K562 (cell line): ENCODE measurements at regions not wholly inside any gene's neighbourhood (a gene's known extent, or its start where the extent isn't known, plus 50 kb on each side); places are given as distances from the start of the nearest gene placed in this dataset.

Experiments
- ATAC-seq: fragments of 200-7000 bp; cut with Tn5 transposase; 3 replicates; pipeline ENCODE4 v1.9.1; 2020; ENCODE audit warnings: moderate library complexity
- BruUV-seq: library from RNA; stranded (reverse); fragments of 400-500 nt; replicated peaks from 2 replicates; lab custom pipeline; 2021; lab: Mats Ljungman, UMichigan
- CTCF ChIA-PET: fragments of 300-600 bp; formaldehyde crosslinking; extraction: SDS; loops from one replicate; lab custom pipeline; 2021; ENCODE audit warnings: low intra/inter-chr PET ratio; lab: Yijun Ruan, JAX
- POLR2A ChIA-PET: fragments of 300-600, 350-650 bp; sonication (Branson Sonifier 250); formaldehyde crosslinking; extraction: SDS; loops from one replicate; lab custom pipeline; 2021; ENCODE audit warnings: antibody characterized with exemption, inconsistent platforms; lab: Yijun Ruan, JAX
- DNase-seq, 4 experiments: peaks; one replicate each; pipeline versions ENCODE4 v3.0.0 to v3.0.0-alpha.2; 2011 to 2018; ENCODE audit warnings: low spot score in 3 of 4, mixed read lengths in 3 of 4; ENCODE audit errors: extremely low read depth in 1 of 4
- FAIRE-seq: peaks from 2 replicates; lab custom pipeline; 2011; peaks lifted over from hg19 to GRCh38; lab: Jason Lieb, UNC
- H2AFZ ChIP-seq: 2 replicates; pipeline ENCODE4 v1.6.0; 2011; ENCODE audit warnings: low read depth, low read length, control low read depth, inconsistent platforms
- H3K27ac ChIP-seq: fragments of 200-600 bp; 3 replicates; pipeline ENCODE4 v1.8.0; 2011; ENCODE audit warnings: low read depth, mild to moderate bottlenecking, control low read depth, inconsistent platforms, low read length, moderate library complexity, mixed read lengths; ENCODE audit errors: extremely low read depth
- H3K27me3 ChIP-seq, 2 experiments: fragments of 300-600 bp in 1 of 2; 2 replicates in 1 of 2; 3 replicates in 1 of 2; pipeline versions ENCODE4 v1.6.0 to v1.8.0; 2011; ENCODE audit warnings: inconsistent platforms in 2 of 2, low read length in 2 of 2, mild to moderate bottlenecking in 1 of 2, mixed read lengths in 1 of 2, moderate library complexity in 1 of 2; ENCODE audit not compliant: control insufficient read depth in 2 of 2, insufficient read depth in 2 of 2
- H3K36me3 ChIP-seq: fragments of 300-600 bp; 3 replicates; pipeline ENCODE4 v1.8.0; 2011; ENCODE audit warnings: mild to moderate bottlenecking, low read length, inconsistent platforms; ENCODE audit not compliant: control insufficient read depth, insufficient read depth
- H3K4me1 ChIP-seq, 2 experiments: fragments of 200-600 bp in 1 of 2; replicated peaks in 1 of 2; 2 replicates in 1 of 2; 3 replicates in 1 of 2; pipeline versions ENCODE4 v1.5.1 to v1.8.0; 2011; ENCODE audit warnings: inconsistent platforms in 2 of 2, low read length in 2 of 2, mild to moderate bottlenecking in 1 of 2, mixed read lengths in 1 of 2, moderate library complexity in 1 of 2; ENCODE audit not compliant: control insufficient read depth in 2 of 2, insufficient read depth in 2 of 2
- H3K4me2 ChIP-seq: 2 replicates; pipeline ENCODE4 v1.6.1; 2011; ENCODE audit warnings: low read length, control low read depth, inconsistent platforms, mixed read lengths; ENCODE audit not compliant: insufficient read depth
- H3K4me3 ChIP-seq: fragments of 200-600 bp; sonication (generic), shearing (Covaris generic); 2 replicates; pipeline ENCODE4 v1.5.1; 2016; ENCODE audit warnings: control low read depth, inconsistent platforms
- H3K79me2 ChIP-seq: fragments of 200-600 bp; 3 replicates; pipeline ENCODE4 v1.8.0; 2011; ENCODE audit warnings: low read length, inconsistent platforms; ENCODE audit not compliant: control insufficient read depth, insufficient read depth
- H3K9ac ChIP-seq, 2 experiments: 2 replicates each; pipeline versions ENCODE4 v1.6.0 to v1.6.1; 2011; ENCODE audit warnings: low read depth in 2 of 2, low read length in 2 of 2, control low read depth in 1 of 2, inconsistent platforms in 1 of 2, mild to moderate bottlenecking in 1 of 2, mixed read lengths in 1 of 2; ENCODE audit not compliant: insufficient read depth in 1 of 2
- H3K9me1 ChIP-seq: one replicate; pipeline ENCODE4 v1.6.0; 2011; ENCODE audit warnings: inconsistent platforms, mild to moderate bottlenecking, low read length, moderate library complexity; ENCODE audit not compliant: control insufficient read depth, insufficient read depth
- H3K9me3 ChIP-seq: replicated peaks from 2 replicates; pipeline ENCODE4 v1.5.1; 2011; ENCODE audit warnings: low read depth, low read length, inconsistent platforms; ENCODE audit not compliant: control insufficient read depth, insufficient read depth
- H4K20me1 ChIP-seq: replicated peaks from 2 replicates; pipeline ENCODE4 v1.6.1; 2011; ENCODE audit warnings: low read length, inconsistent platforms, mixed read lengths; ENCODE audit not compliant: control insufficient read depth, insufficient read depth
- CBX1 ChIP-seq: sonication (generic); IDR thresholded peaks from 2 replicates; pipeline ENCODE4 v1.6.1; 2016; ENCODE audit warnings: antibody characterized with exemption, low read depth, mild to moderate bottlenecking
- CHCHD3 ChIP-seq: fragments of 250-450 bp; sonication (Bioruptor Pico); IDR thresholded peaks from 2 replicates; pipeline ENCODE4 v2.1.2; 2022; ENCODE audit warnings: mild to moderate bottlenecking
- E2F3 ChIP-seq: fragments of 250-450 bp; sonication (Bioruptor Pico); IDR thresholded peaks from 2 replicates; pipeline ENCODE4 v1.4.0; 2020; ENCODE audit warnings: mild to moderate bottlenecking
- NFXL1 ChIP-seq: fragments of 450-650 bp; formaldehyde crosslinking; IDR thresholded peaks from 2 replicates; pipeline ENCODE4 v1.4.0; 2021; ENCODE audit warnings: mild to moderate bottlenecking
- SETDB1 ChIP-seq: IDR thresholded peaks from one replicate; pipeline ENCODE4 v1.6.1; 2012; ENCODE audit warnings: low read length, control low read depth, inconsistent platforms
- SMARCB1 ChIP-seq: IDR thresholded peaks from 2 replicates; pipeline ENCODE4 v1.6.1; 2011; ENCODE audit warnings: improper control_type of control experiment, low read depth; ENCODE audit not compliant: insufficient read length
- TOE1 ChIP-seq, 2 experiments: fragments of 450-650 bp in 1 of 2; sonication (generic) in 1 of 2; formaldehyde crosslinking in 1 of 2; IDR thresholded peaks; 2 replicates each; pipeline versions ENCODE4 v1.7.1 to v1.8.0; 2016 to 2022; ENCODE audit warnings: borderline replicate concordance in 2 of 2, mild to moderate bottlenecking in 2 of 2, antibody characterized with exemption in 1 of 2, inconsistent platforms in 1 of 2, low read depth in 1 of 2, missing genetic modification reagents in 1 of 2, moderate library complexity in 1 of 2
- ZNF354B ChIP-seq: fragments of 250-450 bp; sonication (Bioruptor Pico); IDR thresholded peaks from 2 replicates; pipeline ENCODE4 v1.4.0; 2020
- WGBS: fragments of 100-300 bp; shearing (Covaris generic); methylation state at CpG from one replicate; pipeline ENCODE4 v1.1.6; 2016; ENCODE audit warnings: low coverage, mixed read lengths; ENCODE audit not compliant: insufficient coverage; ENCODE audit errors: missing lambda C conversion rate; 5-methylcytosine and 5-hydroxymethylcytosine counted together
- in situ Hi-C: fragments of 300-500 bp; cut with MboI; formaldehyde crosslinking; loops from 4 replicates; pipeline ENCODE4 v1.15.0; 2018; ENCODE audit warnings: inconsistent platforms, mixed read lengths
- intact Hi-C: fragments of 100-400 bp; cut with micrococcal nuclease; formaldehyde crosslinking; loops from 2 replicates; pipeline ENCODE4 v1.14.2; 2022
- TF ChIP-seq, protein P1 (sequence below): fragments of 450-650 bp; IDR thresholded peaks from 2 replicates; pipeline ENCODE4 v1.6.1; 2014; ENCODE audit warnings: low read depth, mild to moderate bottlenecking, moderate library complexity, borderline replicate concordance
- TF ChIP-seq, protein P2 (sequence below): fragments of 450-650 bp; IDR thresholded peaks from 2 replicates; pipeline ENCODE4 v1.6.1; 2016; ENCODE audit warnings: low read depth
- TF ChIP-seq, protein P3 (sequence below): fragments of 250-450 bp; sonication (Bioruptor Pico); IDR thresholded peaks from 2 replicates; pipeline ENCODE4 v1.5.0; 2021
- TF ChIP-seq, protein P4 (sequence below): fragments of 450-650 bp; formaldehyde crosslinking; IDR thresholded peaks from 2 replicates; pipeline ENCODE4 v1.4.0; 2020; ENCODE audit warnings: mild to moderate bottlenecking, moderate library complexity

DNA sequence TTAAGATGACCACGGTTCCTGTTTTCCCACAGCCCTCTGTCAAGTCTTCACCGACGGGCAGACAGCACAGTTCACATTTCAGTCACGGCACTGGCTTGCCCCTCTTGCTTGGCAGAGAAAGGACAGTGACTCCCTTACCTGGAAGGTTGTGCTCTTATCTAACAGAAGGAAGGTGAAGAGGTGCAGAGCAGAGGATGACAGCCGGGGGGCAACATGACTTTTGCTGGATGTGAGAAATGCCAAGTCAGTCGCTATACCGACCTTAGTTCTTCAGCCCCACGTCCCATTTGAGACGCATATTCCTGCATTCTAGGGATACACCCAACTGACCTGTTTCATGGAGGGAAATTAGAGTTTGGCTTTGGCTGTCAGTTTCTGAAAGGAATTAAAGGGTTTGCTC is 492.3 kb downstream of the NPIPA7 start:
- DNase-seq: no peak
- Histone ChIP-seq H2AFZ (no peak overlapping the region), H3K79me2 (no peaks in the 10 kb centered on the region), H3K9me1 (no peaks in the 10 kb centered on the region), H3K9ac (no peak overlapping the region), H3K4me2 (no peak overlapping the region), H4K20me1 (no peaks in the 10 kb centered on the region), H3K4me1 (no peaks in the 10 kb centered on the region), H3K27me3 (no peaks in the 10 kb centered on the region), H3K36me3 (no peaks in the 10 kb centered on the region), H3K4me3 (no peak overlapping the region), H3K9me3 (no peaks in the 10 kb centered on the region), H3K27ac (no peak overlapping the region)
- intact Hi-C loops (no loop called here), in situ Hi-C loops (no loop called here)
- ChIA-PET POLR2A (interaction anchor here (0.6 kb wide), 1 partner anchor 16 kb away, joined by 3 read pairs; no protein-coding TSS in a partner anchor), CTCF (no interaction called here)
- no peak for ATAC-seq
- 32% methylated on average over 9 of the region's 9 CpGs for WGBS
- no TSS peak for BruUV-seq
- no peak for FAIRE-seq
- TF ChIP-seq, protein P1, sequence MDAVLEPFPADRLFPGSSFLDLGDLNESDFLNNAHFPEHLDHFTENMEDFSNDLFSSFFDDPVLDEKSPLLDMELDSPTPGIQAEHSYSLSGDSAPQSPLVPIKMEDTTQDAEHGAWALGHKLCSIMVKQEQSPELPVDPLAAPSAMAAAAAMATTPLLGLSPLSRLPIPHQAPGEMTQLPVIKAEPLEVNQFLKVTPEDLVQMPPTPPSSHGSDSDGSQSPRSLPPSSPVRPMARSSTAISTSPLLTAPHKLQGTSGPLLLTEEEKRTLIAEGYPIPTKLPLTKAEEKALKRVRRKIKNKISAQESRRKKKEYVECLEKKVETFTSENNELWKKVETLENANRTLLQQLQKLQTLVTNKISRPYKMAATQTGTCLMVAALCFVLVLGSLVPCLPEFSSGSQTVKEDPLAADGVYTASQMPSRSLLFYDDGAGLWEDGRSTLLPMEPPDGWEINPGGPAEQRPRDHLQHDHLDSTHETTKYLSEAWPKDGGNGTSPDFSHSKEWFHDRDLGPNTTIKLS: no peak
- TF ChIP-seq CHCHD3 (CRISPR knock-in tag) (no peak), CBX1 (no peak), NFXL1 (CRISPR knock-in tag) (no peak), ZNF354B (CRISPR knock-in tag) (no peak), SMARCB1 (no peak), E2F3 (CRISPR knock-in tag) (no peak), SETDB1 (no peak), TOE1 (IDR thresholded peaks at IDR 0.05; ENCODE audit: borderline replicate concordance) (no peak), TOE1 (CRISPR knock-in tag; IDR thresholded peaks at IDR 0.05; ENCODE audit: borderline replicate concordance, low read depth) (no peak)
- TF ChIP-seq, protein P2, sequence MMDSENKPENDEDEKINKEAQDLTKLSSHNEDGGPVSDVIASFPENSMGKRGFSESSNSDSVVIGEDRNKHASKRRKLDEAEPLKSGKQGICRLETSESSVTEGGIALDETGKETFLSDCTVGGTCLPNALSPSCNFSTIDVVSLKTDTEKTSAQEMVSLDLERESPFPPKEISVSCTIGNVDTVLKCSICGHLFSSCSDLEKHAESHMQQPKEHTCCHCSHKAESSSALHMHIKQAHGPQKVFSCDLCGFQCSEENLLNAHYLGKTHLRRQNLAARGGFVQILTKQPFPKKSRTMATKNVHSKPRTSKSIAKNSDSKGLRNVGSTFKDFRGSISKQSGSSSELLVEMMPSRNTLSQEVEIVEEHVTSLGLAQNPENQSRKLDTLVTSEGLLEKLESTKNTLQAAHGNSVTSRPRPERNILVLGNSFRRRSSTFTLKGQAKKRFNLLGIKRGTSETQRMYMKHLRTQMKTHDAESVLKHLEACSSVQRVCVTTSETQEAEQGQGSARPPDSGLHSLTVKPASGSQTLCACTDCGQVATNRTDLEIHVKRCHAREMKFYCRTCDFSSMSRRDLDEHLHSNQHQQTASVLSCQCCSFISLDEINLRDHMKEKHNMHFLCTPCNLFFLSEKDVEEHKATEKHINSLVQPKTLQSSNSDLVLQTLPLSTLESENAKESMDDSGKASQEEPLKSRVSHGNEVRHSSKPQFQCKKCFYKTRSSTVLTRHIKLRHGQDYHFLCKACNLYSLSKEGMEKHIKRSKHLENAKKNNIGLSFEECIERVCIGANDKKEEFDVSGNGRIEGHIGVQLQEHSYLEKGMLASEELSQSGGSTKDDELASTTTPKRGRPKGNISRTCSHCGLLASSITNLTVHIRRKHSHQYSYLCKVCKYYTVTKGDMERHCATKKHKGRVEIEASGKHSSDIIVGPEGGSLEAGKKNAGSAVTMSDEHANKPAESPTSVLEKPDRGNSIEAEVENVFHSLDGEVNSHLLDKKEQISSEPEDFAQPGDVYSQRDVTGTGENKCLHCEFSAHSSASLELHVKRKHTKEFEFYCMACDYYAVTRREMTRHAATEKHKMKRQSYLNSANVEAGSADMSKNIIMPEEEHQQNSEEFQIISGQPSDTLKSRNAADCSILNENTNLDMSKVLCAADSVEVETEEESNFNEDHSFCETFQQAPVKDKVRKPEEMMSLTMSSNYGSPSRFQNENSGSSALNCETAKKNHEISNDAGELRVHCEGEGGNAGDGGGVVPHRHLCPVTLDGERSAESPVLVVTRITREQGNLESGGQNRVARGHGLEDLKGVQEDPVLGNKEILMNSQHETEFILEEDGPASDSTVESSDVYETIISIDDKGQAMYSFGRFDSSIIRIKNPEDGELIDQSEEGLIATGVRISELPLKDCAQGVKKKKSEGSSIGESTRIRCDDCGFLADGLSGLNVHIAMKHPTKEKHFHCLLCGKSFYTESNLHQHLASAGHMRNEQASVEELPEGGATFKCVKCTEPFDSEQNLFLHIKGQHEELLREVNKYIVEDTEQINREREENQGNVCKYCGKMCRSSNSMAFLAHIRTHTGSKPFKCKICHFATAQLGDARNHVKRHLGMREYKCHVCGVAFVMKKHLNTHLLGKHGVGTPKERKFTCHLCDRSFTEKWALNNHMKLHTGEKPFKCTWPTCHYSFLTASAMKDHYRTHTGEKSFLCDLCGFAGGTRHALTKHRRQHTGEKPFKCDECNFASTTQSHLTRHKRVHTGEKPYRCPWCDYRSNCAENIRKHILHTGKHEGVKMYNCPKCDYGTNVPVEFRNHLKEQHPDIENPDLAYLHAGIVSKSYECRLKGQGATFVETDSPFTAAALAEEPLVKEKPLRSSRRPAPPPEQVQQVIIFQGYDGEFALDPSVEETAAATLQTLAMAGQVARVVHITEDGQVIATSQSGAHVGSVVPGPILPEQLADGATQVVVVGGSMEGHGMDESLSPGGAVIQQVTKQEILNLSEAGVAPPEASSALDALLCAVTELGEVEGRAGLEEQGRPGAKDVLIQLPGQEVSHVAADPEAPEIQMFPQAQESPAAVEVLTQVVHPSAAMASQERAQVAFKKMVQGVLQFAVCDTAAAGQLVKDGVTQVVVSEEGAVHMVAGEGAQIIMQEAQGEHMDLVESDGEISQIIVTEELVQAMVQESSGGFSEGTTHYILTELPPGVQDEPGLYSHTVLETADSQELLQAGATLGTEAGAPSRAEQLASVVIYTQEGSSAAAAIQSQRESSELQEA: no peak
- TF ChIP-seq, protein P3, sequence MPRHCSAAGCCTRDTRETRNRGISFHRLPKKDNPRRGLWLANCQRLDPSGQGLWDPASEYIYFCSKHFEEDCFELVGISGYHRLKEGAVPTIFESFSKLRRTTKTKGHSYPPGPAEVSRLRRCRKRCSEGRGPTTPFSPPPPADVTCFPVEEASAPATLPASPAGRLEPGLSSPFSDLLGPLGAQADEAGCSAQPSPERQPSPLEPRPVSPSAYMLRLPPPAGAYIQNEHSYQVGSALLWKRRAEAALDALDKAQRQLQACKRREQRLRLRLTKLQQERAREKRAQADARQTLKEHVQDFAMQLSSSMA (CRISPR knock-in tag): no peak
- TF ChIP-seq, protein P4, sequence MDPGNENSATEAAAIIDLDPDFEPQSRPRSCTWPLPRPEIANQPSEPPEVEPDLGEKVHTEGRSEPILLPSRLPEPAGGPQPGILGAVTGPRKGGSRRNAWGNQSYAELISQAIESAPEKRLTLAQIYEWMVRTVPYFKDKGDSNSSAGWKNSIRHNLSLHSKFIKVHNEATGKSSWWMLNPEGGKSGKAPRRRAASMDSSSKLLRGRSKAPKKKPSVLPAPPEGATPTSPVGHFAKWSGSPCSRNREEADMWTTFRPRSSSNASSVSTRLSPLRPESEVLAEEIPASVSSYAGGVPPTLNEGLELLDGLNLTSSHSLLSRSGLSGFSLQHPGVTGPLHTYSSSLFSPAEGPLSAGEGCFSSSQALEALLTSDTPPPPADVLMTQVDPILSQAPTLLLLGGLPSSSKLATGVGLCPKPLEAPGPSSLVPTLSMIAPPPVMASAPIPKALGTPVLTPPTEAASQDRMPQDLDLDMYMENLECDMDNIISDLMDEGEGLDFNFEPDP (CRISPR knock-in tag): no peak
